Heart left ventricle (tissue), 13 donors: ENCODE measurements at regions not wholly inside any gene's neighbourhood (a gene's known extent, or its start where the extent isn't known, plus 50 kb on each side); places are given as distances from the start of the nearest gene placed in this dataset.

Experiments used
- CTCF ChIP-seq, 12 donors: fragments of 200-600 bp; sonication (generic) in 4 of 12; IDR thresholded peaks; one replicate each; pipeline versions ENCODE4 v1.5.0 to v1.8.0; 2018 to 2022; ENCODE audit warnings: antibody characterized with exemption in 12 of 12, mild to moderate bottlenecking in 5 of 12
- POLR2A ChIP-seq, 2 donors: fragments of 450-650 bp; IDR thresholded peaks; one replicate each; pipeline ENCODE4 v1.6.1; 2017; ENCODE audit warnings: antibody characterized with exemption in 2 of 2, mild to moderate bottlenecking in 2 of 2, moderate library complexity in 2 of 2
- donor health status: ischemic (EF 13 %, LVEDD 7.1; RV severe dilation, severe dysfunction).
- donor health status: DM: no; HTN: yes; CAD: no.
- donor health status: DM: no; HTN: no; CAD: no.
- donor health status: ischemic (EF 25% LVEDD 6.9; RV normal size, moderate dysfunction).
- donor health status: ischemic (EF 25% LVEDD 5.7; RV mildly dilated, moderate dysfunction).
- donor health status: ischemic (EF 35%, LVEDD 5.7; RV mildly dilated, moderate dysfunction).
- donor health status: nonischemic (EF 11% LVEDD 7.7; RV severe dilation, severe dysfunction).
- donor health status: DM: yes; HTN: yes; CAD: no.
- donor health status: PGD.
- donor health status: ischemic (EF 29% LVEDD 5.4; RV normal size, mild dysfunction).
- donor health status: nonischemic (EF 23%, LVEDD 6.1; RV moderate dilation, normal function).

- TF ChIP-seq CTCF (IDR thresholded peaks at IDR 0.05) (no peak), POLR2A (IDR thresholded peaks at IDR 0.05) (no peak)
Measured at GRCh38 chr1:55362558-55362957, 147.4 kb upstream of the USP24 start.
